Liver (tissue), 8 donors: ENCODE measurements at regions not wholly inside any gene's neighbourhood (a gene's known extent, or its start where the extent isn't known, plus 50 kb on each side); places are given as distances from the start of the nearest gene placed in this dataset.

Source experiments
- DNase-seq: peaks from one replicate; pipeline ENCODE4 v3.0.0-alpha.2; 2017; ENCODE audit warnings: low spot score
- H3K27ac ChIP-seq, 2 donors: one replicate each; pipeline ENCODE4 v1.7.0; 2013; ENCODE audit warnings: inconsistent platforms in 2 of 2, low read length in 2 of 2, control low read depth in 1 of 2, low read depth in 1 of 2, mild to moderate bottlenecking in 1 of 2
- H3K27me3 ChIP-seq, 4 donors: one replicate each; pipeline versions ENCODE4 v1.6.1 to v1.7.0; 2013; ENCODE audit warnings: low read length in 3 of 4, inconsistent platforms in 1 of 4, mild to moderate bottlenecking in 1 of 4, moderate library complexity in 1 of 4; ENCODE audit not compliant: control insufficient read depth in 4 of 4, insufficient read depth in 4 of 4
- H3K36me3 ChIP-seq, 4 donors: one replicate each; pipeline versions ENCODE4 v1.6.1 to v1.7.0; 2013; ENCODE audit warnings: low read length in 3 of 4, mild to moderate bottlenecking in 3 of 4, low read depth in 1 of 4, moderate library complexity in 1 of 4; ENCODE audit not compliant: control insufficient read depth in 4 of 4, insufficient read depth in 3 of 4
- H3K4me1 ChIP-seq, 4 donors: one replicate each; pipeline versions ENCODE4 v1.6.1 to v1.7.0; 2013; ENCODE audit warnings: low read length in 3 of 4, mild to moderate bottlenecking in 3 of 4, moderate library complexity in 1 of 4; ENCODE audit not compliant: control insufficient read depth in 4 of 4, insufficient read depth in 4 of 4
- H3K4me3 ChIP-seq, 3 donors: one replicate each; pipeline versions ENCODE4 v1.6.1 to v1.7.0; 2013; ENCODE audit warnings: low read length in 3 of 3, control low read depth in 1 of 3, low read depth in 1 of 3, mild to moderate bottlenecking in 1 of 3
- H3K9ac ChIP-seq, 2 donors: one replicate each; pipeline ENCODE4 v1.7.0; 2013; ENCODE audit warnings: low read length in 2 of 2, mild to moderate bottlenecking in 2 of 2, moderate library complexity in 2 of 2, control low read depth in 1 of 2, low read depth in 1 of 2
- H3K9me3 ChIP-seq, 4 donors: one replicate each; pipeline versions ENCODE4 v1.6.1 to v1.7.0; 2013; ENCODE audit warnings: low read length in 3 of 4; ENCODE audit not compliant: control insufficient read depth in 4 of 4
- ATF3 ChIP-seq: IDR thresholded peaks from 2 replicates; pipeline ENCODE4 v1.6.1; 2016; ENCODE audit warnings: antibody characterized with exemption
- CTCF ChIP-seq: fragments of 150-350 bp; IDR thresholded peaks from 2 replicates; pipeline ENCODE4 v1.5.1; 2017; ENCODE audit warnings: improper control_type of control experiment, low read depth, low read length; ENCODE audit not compliant: missing input control
- EGR1 ChIP-seq, 2 donors: IDR thresholded peaks; 2 replicates each; pipeline ENCODE4 v1.6.1; 2016 to 2018; ENCODE audit warnings: antibody characterized with exemption in 2 of 2, low read depth in 2 of 2
- FOXA1 ChIP-seq: IDR thresholded peaks from 2 replicates; pipeline ENCODE4 v1.6.1; 2016; ENCODE audit warnings: antibody characterized with exemption
- FOXA2 ChIP-seq: IDR thresholded peaks from 2 replicates; pipeline ENCODE4 v1.6.1; 2016; ENCODE audit warnings: antibody characterized with exemption
- GABPA ChIP-seq, 2 donors: IDR thresholded peaks in 1 of 2; conservative IDR thresholded peaks in 1 of 2; 2 replicates each; pipeline ENCODE4 v1.6.1; 2016; ENCODE audit warnings: antibody characterized with exemption in 2 of 2, mild to moderate bottlenecking in 1 of 2, moderate library complexity in 1 of 2
- HNF4A ChIP-seq, 2 donors: conservative IDR thresholded peaks; 2 replicates each; pipeline ENCODE4 v1.6.1; 2016; ENCODE audit warnings: antibody characterized with exemption in 2 of 2, mild to moderate bottlenecking in 2 of 2
- HNF4G ChIP-seq: IDR thresholded peaks from 2 replicates; pipeline ENCODE4 v1.6.1; 2016; ENCODE audit warnings: antibody characterized with exemption
- JUND ChIP-seq, 2 donors: IDR thresholded peaks; 2 replicates each; pipeline ENCODE4 v1.6.1; 2016; ENCODE audit warnings: antibody characterized with exemption in 2 of 2
- MAX ChIP-seq: IDR thresholded peaks from 2 replicates; pipeline ENCODE4 v1.6.1; 2016; ENCODE audit warnings: antibody characterized with exemption
- NR2F2 ChIP-seq: IDR thresholded peaks from 2 replicates; pipeline ENCODE4 v1.6.1; 2016; ENCODE audit warnings: antibody characterized with exemption
- RAD21 ChIP-seq, 2 donors: IDR thresholded peaks; 2 replicates each; pipeline ENCODE4 v1.6.1; 2016; ENCODE audit warnings: antibody characterized with exemption in 2 of 2, mild to moderate bottlenecking in 2 of 2
- REST ChIP-seq: IDR thresholded peaks from 2 replicates; pipeline ENCODE4 v1.6.1; 2016; ENCODE audit warnings: antibody characterized with exemption, mild to moderate bottlenecking
- RXRA ChIP-seq, 2 donors: IDR thresholded peaks; 2 replicates each; pipeline ENCODE4 v1.6.1; 2017 to 2018; ENCODE audit warnings: antibody characterized with exemption in 2 of 2, mild to moderate bottlenecking in 1 of 2
- SP1 ChIP-seq: IDR thresholded peaks from 2 replicates; pipeline ENCODE4 v1.6.1; 2018; ENCODE audit warnings: antibody characterized with exemption, mild to moderate bottlenecking
- TAF1 ChIP-seq: conservative IDR thresholded peaks from 2 replicates; pipeline ENCODE4 v1.6.1; 2016; ENCODE audit warnings: antibody characterized with exemption, mild to moderate bottlenecking
- YY1 ChIP-seq: IDR thresholded peaks from 2 replicates; pipeline ENCODE4 v1.6.1; 2016; ENCODE audit warnings: antibody characterized with exemption, mild to moderate bottlenecking
- ZBTB33 ChIP-seq: IDR thresholded peaks from 2 replicates; pipeline ENCODE4 v1.6.1; 2016; ENCODE audit warnings: antibody characterized with exemption
- WGBS: extraction: QIAGEN DNeasy Blood & Tissue Kit; methylation state at CpG from one replicate; pipeline ENCODE4 v1.1.7; 2013; 5-methylcytosine and 5-hydroxymethylcytosine counted together
- donor health status: healthy.
- donor health status: healthy.
- donor health status: healthy.
- donor health status: healthy.
- donor health status: healthy.

- Histone ChIP-seq H3K9ac (no peak overlapping the region), H3K4me1 (no peaks in the 10 kb centered on the region), H3K4me3 (no peak overlapping the region), H3K36me3 (no peaks in the 10 kb centered on the region), H3K27me3 (no peaks in the 10 kb centered on the region), H3K9me3 (no peaks in the 10 kb centered on the region), H3K27ac (no peak overlapping the region)
- DNase-seq: no peak
- TF ChIP-seq REST (no peak), TAF1 (no peak), ATF3 (no peak), ZBTB33 (no peak), EGR1 (IDR thresholded peaks at IDR 0.05; ENCODE audit: low read depth in 2 of 2) (no peak), RAD21 (IDR thresholded peaks at IDR 0.05) (no peak), HNF4A (conservative IDR thresholded peaks at IDR 0.05) (no peak), NR2F2 (no peak), FOXA2 (no peak), YY1 (no peak)
- WGBS: 84% methylated on average over 4 of the region's 4 CpGs
These were observed 1483.4 kb upstream of the ZEB2 start for GRCh38 chr2:146003337-146003736.

DNA sequence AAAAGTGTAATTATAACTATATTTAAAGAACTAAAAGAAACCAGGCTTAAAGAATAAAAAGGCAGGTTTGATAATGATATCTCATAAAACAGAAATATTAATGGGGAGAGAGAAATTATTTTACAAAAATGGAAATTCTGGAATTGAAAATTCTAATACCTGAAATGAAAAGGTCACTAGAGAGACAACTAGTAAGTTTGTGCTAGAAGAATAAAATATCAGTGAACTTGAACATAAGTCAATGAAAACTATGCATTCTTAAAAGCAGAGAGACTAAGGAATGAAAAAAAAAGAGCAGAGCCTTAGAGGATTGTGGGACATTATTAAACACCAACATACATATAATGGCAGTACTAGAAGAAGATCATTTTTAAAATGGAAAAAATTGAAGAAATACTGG lies 1475.0 kb upstream of the ZEB2 start:
- H3K36me3 ChIP-seq: no peaks in the 10 kb centered on the region
- TF ChIP-seq YY1 (no peak), HNF4G (no peak), ATF3 (no peak), JUND (IDR thresholded peaks at IDR 0.05) (no peak), EGR1 (IDR thresholded peaks at IDR 0.05; ENCODE audit: low read depth in 2 of 2) (no peak), SP1 (no peak), GABPA (IDR thresholded peaks at IDR 0.05 in 1 of 2, conservative IDR thresholded peaks at IDR 0.05 in 1 of 2) (no peak), RAD21 (IDR thresholded peaks at IDR 0.05) (no peak), ZBTB33 (no peak), RXRA (IDR thresholded peaks at IDR 0.05) (no peak), MAX (no peak), FOXA1 (no peak), TAF1 (no peak), CTCF (no peak), REST (no peak), FOXA2 (no peak), HNF4A (conservative IDR thresholded peaks at IDR 0.05) (no peak), NR2F2 (no peak)
- DNase-seq: no peak

More for the DNA sequence above, 1475.0 kb upstream of the ZEB2 start:
- no peaks in the 10 kb centered on the region for H3K27me3 ChIP-seq
- H3K4me3 ChIP-seq: no peak overlapping the region
- no peak overlapping the region for H3K9ac ChIP-seq
- no peak overlapping the region for H3K27ac ChIP-seq
- H3K4me1 ChIP-seq: no peaks in the 10 kb centered on the region
- peaks cover 0 to 9% (median 3%) of the 10 kb centered on the region in 4 donors for H3K9me3 ChIP-seq
